Endodermal cell (in vitro differentiated cells): ENCODE measurements at regions not wholly inside any gene's neighbourhood (a gene's known extent, or its start where the extent isn't known, plus 50 kb on each side); places are given as distances from the start of the nearest gene placed in this dataset.

Experiments used
- DNase-seq: peaks from one replicate; pipeline ENCODE4 v3.0.0-alpha.2; 2017
- H3K27ac ChIP-seq: 2 replicates; pipeline ENCODE4 v1.5.1; 2013; ENCODE audit warnings: mild to moderate bottlenecking, low read depth, low read length, moderate library complexity
- H3K27me3 ChIP-seq: 2 replicates; pipeline ENCODE4 v1.6.1; 2013; ENCODE audit warnings: mild to moderate bottlenecking, low read length, moderate library complexity; ENCODE audit not compliant: insufficient read depth, control insufficient read depth, poor library complexity, severe bottlenecking
- H3K36me3 ChIP-seq: 2 replicates; pipeline ENCODE4 v1.7.0; 2013; ENCODE audit warnings: mild to moderate bottlenecking, low read length, moderate library complexity; ENCODE audit not compliant: control insufficient read depth, insufficient read depth
- H3K4me1 ChIP-seq: one replicate; pipeline ENCODE4 v1.7.0; 2013; ENCODE audit warnings: low read length; ENCODE audit not compliant: control insufficient read depth, insufficient read depth
- H3K4me3 ChIP-seq: 2 replicates; pipeline ENCODE4 v1.5.1; 2013; ENCODE audit warnings: mild to moderate bottlenecking, low read length, moderate library complexity
- H3K9ac ChIP-seq: 2 replicates; pipeline ENCODE4 v1.6.1; 2013; ENCODE audit warnings: mild to moderate bottlenecking, low read length, moderate library complexity; ENCODE audit not compliant: poor library complexity, severe bottlenecking; ENCODE audit errors: extremely low read depth
- H3K9me3 ChIP-seq: 2 replicates; pipeline ENCODE4 v1.6.1; 2013; ENCODE audit warnings: mild to moderate bottlenecking, low read length, moderate library complexity; ENCODE audit not compliant: control insufficient read depth
- H3K27ac Mint-ChIP-seq: 2 replicates; pipeline ENCODE4 v1.8.0; 2020; ENCODE audit warnings: mixed read lengths
- H3K27me3 Mint-ChIP-seq: 2 replicates; pipeline ENCODE4 v1.8.0; 2021; ENCODE audit warnings: mild to moderate bottlenecking, mixed read lengths; ENCODE audit not compliant: insufficient read depth
- H3K36me3 Mint-ChIP-seq: 2 replicates; pipeline ENCODE4 v1.8.0; 2020; ENCODE audit warnings: low read depth, mixed read lengths
- H3K4me1 Mint-ChIP-seq: 2 replicates; pipeline ENCODE4 v1.8.0; 2020; ENCODE audit warnings: mixed read lengths
- H3K4me3 Mint-ChIP-seq: 2 replicates; pipeline ENCODE4 v1.8.0; 2020; ENCODE audit warnings: mild to moderate bottlenecking, moderate library complexity, mixed read lengths
- H3K9me3 Mint-ChIP-seq: 2 replicates; pipeline ENCODE4 v1.8.0; 2020; ENCODE audit warnings: mild to moderate bottlenecking, mixed read lengths
- CTCF ChIP-seq: fragments of 200-600 bp; sonication (generic); conservative IDR thresholded peaks from 2 replicates; pipeline ENCODE4 v1.5.0; 2021; ENCODE audit warnings: antibody characterized with exemption, mild to moderate bottlenecking
- WGBS, 2 experiments: methylation state at CpG; one replicate each; pipeline versions ENCODE4 v1.1.5 to v1.1.7; 2013; ENCODE audit warnings: missing lambda C conversion rate in 2 of 2, mixed read lengths in 1 of 2; ENCODE audit not compliant: insufficient coverage in 1 of 2, insufficient read length in 1 of 2; 5-methylcytosine and 5-hydroxymethylcytosine counted together

GRCh38 chr9:108382310-108382709, 473.5 kb downstream of the ACTL7B start:
- WGBS, 2 experiments = 88 to 92% methylated on average over 4 to 6 of the region's 6 CpGs
- no peaks in the 10 kb centered on the region for H3K9me3 Mint-ChIP-seq

GRCh38 chr9:108377881-108378280, 477.9 kb downstream of the ACTL7B start:
- Histone ChIP-seq H3K36me3 (no peaks in the 10 kb centered on the region), H3K4me3 (no peak overlapping the region), H3K9ac (no peak overlapping the region), H3K27ac (no peak overlapping the region), H3K9me3 (no peaks in the 10 kb centered on the region), H3K27me3 (no peaks in the 10 kb centered on the region), H3K4me1 (no peaks in the 10 kb centered on the region)
- H3K27me3 Mint-ChIP-seq = no peaks in the 10 kb centered on the region
- WGBS, 2 experiments = 93 to 100% methylated on average over 2 of the region's 2 CpGs
- H3K9me3 Mint-ChIP-seq = peaks cover 8% of the 10 kb centered on the region
- no peak for TF ChIP-seq CTCF
- no peak overlapping the region for H3K27ac Mint-ChIP-seq
- no peaks in the 10 kb centered on the region for H3K36me3 Mint-ChIP-seq
- H3K4me1 Mint-ChIP-seq = peaks cover 24% of the 10 kb centered on the region
- no peak overlapping the region for H3K4me3 Mint-ChIP-seq
- no peak for DNase-seq

More at GRCh38 chr9:108382310-108382709, 473.5 kb downstream of the ACTL7B start:
- DNase-seq = no peak
- H3K36me3 Mint-ChIP-seq = no peaks in the 10 kb centered on the region
- Histone ChIP-seq H3K4me1 (no peaks in the 10 kb centered on the region), H3K9ac (no peak overlapping the region), H3K9me3 (no peaks in the 10 kb centered on the region), H3K36me3 (no peaks in the 10 kb centered on the region), H3K27ac (no peak overlapping the region), H3K4me3 (no peak overlapping the region), H3K27me3 (no peaks in the 10 kb centered on the region)
- no peak for TF ChIP-seq CTCF
- H3K27me3 Mint-ChIP-seq = no peaks in the 10 kb centered on the region
- peaks cover under 1% of the 10 kb centered on the region for H3K4me1 Mint-ChIP-seq
- no peak overlapping the region for H3K4me3 Mint-ChIP-seq
- H3K27ac Mint-ChIP-seq = no peak overlapping the region

GRCh38 chr9:108377382-108377781, 478.4 kb downstream of the ACTL7B start:
- Mint-ChIP-seq H3K4me3 (no peak overlapping the region), H3K36me3 (no peaks in the 10 kb centered on the region), H3K9me3 (peaks cover 8% of the 10 kb centered on the region), H3K27ac (no peak overlapping the region), H3K4me1 (peaks cover 27% of the 10 kb centered on the region), H3K27me3 (no peaks in the 10 kb centered on the region)
- Histone ChIP-seq H3K9ac (no peak overlapping the region), H3K4me3 (no peak overlapping the region), H3K4me1 (no peaks in the 10 kb centered on the region), H3K36me3 (no peaks in the 10 kb centered on the region), H3K9me3 (no peaks in the 10 kb centered on the region), H3K27me3 (no peaks in the 10 kb centered on the region), H3K27ac (no peak overlapping the region)
- WGBS, 2 experiments = 61 to 100% methylated on average over 1 to 3 of the region's 3 CpGs
- TF ChIP-seq CTCF = no peak
- no peak for DNase-seq
